ENCODE measurements at regions not wholly inside any gene's neighbourhood (a gene's known extent, or its start where the extent isn't known, plus 50 kb on each side); places are given as distances from the start of the nearest gene placed in this dataset.
"Not testable (repeated sequence)": the region's sequence is repeated elsewhere in the genome, so short reads cannot be mapped to it uniquely, and the experiment has no call there.

GRCh38 chr2:117335967-117336366, 478.5 kb upstream of the DDX18 start:
- H3K9ac ChIP-seq (ENCODE audit: low read depth, low read length), result no peak overlapping the region
- H3K4me3 ChIP-seq (ENCODE audit: low read length), result no peak overlapping the region
- no peaks in the 10 kb centered on the region for H3K27me3 ChIP-seq (ENCODE audit: insufficient read depth, low read length)
- H3K9me3 ChIP-seq (ENCODE audit: insufficient read depth, low read depth, low read length), result no peaks in the 10 kb centered on the region
- no peak overlapping the region for H3K27ac ChIP-seq (ENCODE audit: low read length)
- H3K36me3 ChIP-seq (ENCODE audit: insufficient read depth, low read depth, low read length), result no peaks in the 10 kb centered on the region
- no peaks in the 10 kb centered on the region for H3K4me1 ChIP-seq (ENCODE audit: insufficient read depth, low read length)

- Histone ChIP-seq H3K4me3 (ENCODE audit: low read length) (no peak overlapping the region), H3K27ac (ENCODE audit: low read length) (no peak overlapping the region), H3K9me3 (ENCODE audit: insufficient read depth, low read depth, low read length) (no peaks in the 10 kb centered on the region), H3K36me3 (ENCODE audit: insufficient read depth, low read depth, low read length) (no peaks in the 10 kb centered on the region), H3K4me1 (ENCODE audit: insufficient read depth, low read length) (no peaks in the 10 kb centered on the region), H3K9ac (ENCODE audit: low read depth, low read length) (no peak overlapping the region), H3K27me3 (ENCODE audit: insufficient read depth, low read length) (no peaks in the 10 kb centered on the region)
Measured at GRCh38 chr2:117336496-117336895, 478.0 kb upstream of the DDX18 start.

- not testable (repeated sequence) for H3K9ac ChIP-seq (ENCODE audit: low read depth, low read length); H3K27ac ChIP-seq (ENCODE audit: low read length); H3K4me3 ChIP-seq (ENCODE audit: low read length); H3K36me3 ChIP-seq (ENCODE audit: insufficient read depth, low read depth, low read length); H3K27me3 ChIP-seq (ENCODE audit: insufficient read depth, low read length); H3K9me3 ChIP-seq (ENCODE audit: insufficient read depth, low read depth, low read length); H3K4me1 ChIP-seq (ENCODE audit: insufficient read depth, low read length)
Measured at GRCh38 chr2:117337981-117338380, 476.5 kb upstream of the DDX18 start.

- no peaks in the 10 kb centered on the region for H3K27me3 ChIP-seq (ENCODE audit: insufficient read depth, low read length)
- H3K9ac ChIP-seq (ENCODE audit: low read depth, low read length), result no peak overlapping the region
- H3K4me1 ChIP-seq (ENCODE audit: insufficient read depth, low read length), result no peaks in the 10 kb centered on the region
- H3K4me3 ChIP-seq (ENCODE audit: low read length), result no peak overlapping the region
- H3K36me3 ChIP-seq (ENCODE audit: insufficient read depth, low read depth, low read length), result no peaks in the 10 kb centered on the region
- no peak overlapping the region for H3K27ac ChIP-seq (ENCODE audit: low read length)
- H3K9me3 ChIP-seq (ENCODE audit: insufficient read depth, low read depth, low read length), result no peaks in the 10 kb centered on the region
Measured at GRCh38 chr2:117339980-117340379, 474.5 kb upstream of the DDX18 start.

- no peaks in the 10 kb centered on the region for H3K4me1 ChIP-seq (ENCODE audit: insufficient read depth, low read length)
- no peaks in the 10 kb centered on the region for H3K27me3 ChIP-seq (ENCODE audit: insufficient read depth, low read length)
- no peak overlapping the region for H3K9ac ChIP-seq (ENCODE audit: low read depth, low read length)
- no peaks in the 10 kb centered on the region for H3K9me3 ChIP-seq (ENCODE audit: insufficient read depth, low read depth, low read length)
- H3K4me3 ChIP-seq (ENCODE audit: low read length), result no peak overlapping the region
- no peak overlapping the region for H3K27ac ChIP-seq (ENCODE audit: low read length)
- H3K36me3 ChIP-seq (ENCODE audit: insufficient read depth, low read depth, low read length), result no peaks in the 10 kb centered on the region
Measured at GRCh38 chr2:117341690-117342089, 472.8 kb upstream of the DDX18 start.

- no peak overlapping the region for H3K27ac ChIP-seq (ENCODE audit: low read length)
- H3K9ac ChIP-seq (ENCODE audit: low read depth, low read length), result no peak overlapping the region
- no peak overlapping the region for H3K4me3 ChIP-seq (ENCODE audit: low read length)
- no peaks in the 10 kb centered on the region for H3K4me1 ChIP-seq (ENCODE audit: insufficient read depth, low read length)
- no peaks in the 10 kb centered on the region for H3K9me3 ChIP-seq (ENCODE audit: insufficient read depth, low read depth, low read length)
- H3K36me3 ChIP-seq (ENCODE audit: insufficient read depth, low read depth, low read length), result no peaks in the 10 kb centered on the region
- H3K27me3 ChIP-seq (ENCODE audit: insufficient read depth, low read length), result no peaks in the 10 kb centered on the region
Measured at GRCh38 chr2:117342415-117342814, 472.1 kb upstream of the DDX18 start.

- Histone ChIP-seq H3K27me3 (ENCODE audit: insufficient read depth, low read length) (no peaks in the 10 kb centered on the region), H3K9ac (ENCODE audit: low read depth, low read length) (no peak overlapping the region), H3K4me3 (ENCODE audit: low read length) (no peak overlapping the region), H3K36me3 (ENCODE audit: insufficient read depth, low read depth, low read length) (no peaks in the 10 kb centered on the region), H3K4me1 (ENCODE audit: insufficient read depth, low read length) (no peaks in the 10 kb centered on the region; the same call in 1 of the 2 replicates), H3K9me3 (ENCODE audit: insufficient read depth, low read depth, low read length) (no peaks in the 10 kb centered on the region), H3K27ac (ENCODE audit: low read length) (no peak overlapping the region)
Measured at GRCh38 chr2:117349687-117350086, 464.8 kb upstream of the DDX18 start.

GRCh38 chr2:117351396-117351795, 463.1 kb upstream of the DDX18 start:
- H3K4me1 ChIP-seq (ENCODE audit: insufficient read depth, low read length), result no peaks in the 10 kb centered on the region; the same call in 1 of the 2 replicates
- H3K9me3 ChIP-seq (ENCODE audit: insufficient read depth, low read depth, low read length), result no peaks in the 10 kb centered on the region
- H3K27ac ChIP-seq (ENCODE audit: low read length), result no peak overlapping the region
- no peak overlapping the region for H3K9ac ChIP-seq (ENCODE audit: low read depth, low read length)
- H3K36me3 ChIP-seq (ENCODE audit: insufficient read depth, low read depth, low read length), result no peaks in the 10 kb centered on the region
- no peaks in the 10 kb centered on the region for H3K27me3 ChIP-seq (ENCODE audit: insufficient read depth, low read length)
- no peak overlapping the region for H3K4me3 ChIP-seq (ENCODE audit: low read length)

GRCh38 chr2:117359266-117359914, 455.1 kb upstream of the DDX18 start:
- no peaks in the 10 kb centered on the region; the same call in 1 of the 2 replicates for H3K4me1 ChIP-seq (ENCODE audit: insufficient read depth, low read length)
- H3K9ac ChIP-seq (ENCODE audit: low read depth, low read length), result no peak overlapping the region
- no peaks in the 10 kb centered on the region for H3K36me3 ChIP-seq (ENCODE audit: insufficient read depth, low read depth, low read length)
- no peaks in the 10 kb centered on the region for H3K9me3 ChIP-seq (ENCODE audit: insufficient read depth, low read depth, low read length)
- H3K4me3 ChIP-seq (ENCODE audit: low read length), result no peak overlapping the region
- no peaks in the 10 kb centered on the region for H3K27me3 ChIP-seq (ENCODE audit: insufficient read depth, low read length)
- H3K27ac ChIP-seq (ENCODE audit: low read length), result no peak overlapping the region

- Histone ChIP-seq H3K9ac (ENCODE audit: low read depth, low read length) (no peak overlapping the region), H3K4me3 (ENCODE audit: low read length) (no peak overlapping the region), H3K36me3 (ENCODE audit: insufficient read depth, low read depth, low read length) (no peaks in the 10 kb centered on the region), H3K9me3 (ENCODE audit: insufficient read depth, low read depth, low read length) (no peaks in the 10 kb centered on the region), H3K4me1 (ENCODE audit: insufficient read depth, low read length) (no peaks in the 10 kb centered on the region), H3K27ac (ENCODE audit: low read length) (no peak overlapping the region), H3K27me3 (ENCODE audit: insufficient read depth, low read length) (no peaks in the 10 kb centered on the region)
Measured at GRCh38 chr2:117360586-117360985, 453.9 kb upstream of the DDX18 start.

- no peaks in the 10 kb centered on the region for H3K27me3 ChIP-seq (ENCODE audit: insufficient read depth, low read length)
- no peaks in the 10 kb centered on the region for H3K9me3 ChIP-seq (ENCODE audit: insufficient read depth, low read depth, low read length)
Measured at GRCh38 chr2:117378653-117379052, 435.8 kb upstream of the DDX18 start.

GRCh38 chr2:117379928-117380327, 434.6 kb upstream of the DDX18 start:
- Histone ChIP-seq H3K4me3 (ENCODE audit: low read length) (no peak overlapping the region), H3K36me3 (ENCODE audit: insufficient read depth, low read depth, low read length) (no peaks in the 10 kb centered on the region), H3K27me3 (ENCODE audit: insufficient read depth, low read length) (no peaks in the 10 kb centered on the region), H3K27ac (ENCODE audit: low read length) (no peak overlapping the region), H3K9me3 (ENCODE audit: insufficient read depth, low read depth, low read length) (no peaks in the 10 kb centered on the region), H3K9ac (ENCODE audit: low read depth, low read length) (no peak overlapping the region), H3K4me1 (ENCODE audit: insufficient read depth, low read length) (no peaks in the 10 kb centered on the region)

More at GRCh38 chr2:117378653-117379052, 435.8 kb upstream of the DDX18 start:
- H3K4me3 ChIP-seq (ENCODE audit: low read length), result no peak overlapping the region
- no peak overlapping the region for H3K9ac ChIP-seq (ENCODE audit: low read depth, low read length)
- no peak overlapping the region for H3K27ac ChIP-seq (ENCODE audit: low read length)
- no peaks in the 10 kb centered on the region for H3K4me1 ChIP-seq (ENCODE audit: insufficient read depth, low read length)
- H3K36me3 ChIP-seq (ENCODE audit: insufficient read depth, low read depth, low read length), result no peaks in the 10 kb centered on the region

All from iPS-20b (cell line).